ENCODE measurements at regions not wholly inside any gene's neighbourhood (a gene's known extent, or its start where the extent isn't known, plus 50 kb on each side); places are given as distances from the start of the nearest gene placed in this dataset.

DNA sequence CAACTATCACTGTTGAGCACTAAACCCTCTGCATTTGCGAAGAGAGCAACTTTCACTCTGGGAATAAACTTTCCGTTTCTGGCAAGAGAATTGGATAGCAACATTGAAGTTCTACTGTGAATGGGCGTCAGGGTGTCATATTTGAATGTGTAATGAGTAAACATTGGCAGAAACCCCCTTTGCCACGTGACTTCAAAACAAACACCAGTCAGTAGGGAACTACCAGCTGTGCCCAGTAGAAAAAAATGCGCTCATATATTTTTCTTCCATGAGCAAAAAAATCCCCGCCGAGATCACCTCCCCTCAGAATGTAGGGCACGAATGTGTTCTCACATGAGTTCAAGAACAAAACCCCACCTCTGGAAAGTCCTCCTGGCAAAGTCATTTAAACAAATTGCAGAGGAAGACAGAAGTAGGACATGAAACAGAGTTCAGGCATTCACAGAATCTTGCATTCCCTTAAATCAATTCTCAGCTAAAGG lies 80.6 kb downstream of the BTG1 start:
- DNase-seq, result peak; percentile 55 to 86 (median 85)
- 28 to 55% methylated on average over 8 of the region's 8 CpGs for WGBS, 2 donors
- TF ChIP-seq CTCF (IDR thresholded peaks at IDR 0.05; ENCODE audit: control extremely low read depth, extremely low read depth), result no peak
- Histone ChIP-seq H3K27ac (ENCODE audit: low read depth in 1 of 2, low read length in 1 of 2) (peak overlapping the region in 1 of 2 donors; percentile 40), H3K4me1 (ENCODE audit: control insufficient read depth in 5 of 5, insufficient read depth in 5 of 5, low read length in 5 of 5) (peaks cover 0 to 35% (median 14%) of the 10 kb centered on the region in 5 donors), H3K4me3 (no peak overlapping the region), H3K9ac (ENCODE audit: insufficient read depth in 1 of 2, low read length in 2 of 2) (peak overlapping the region in 1 of 2 donors; percentile 26), H3K36me3 (ENCODE audit: control insufficient read depth in 4 of 4, insufficient read depth in 4 of 4, low read length in 4 of 4) (no peaks in the 10 kb centered on the region), H3K9me3 (ENCODE audit: control insufficient read depth in 4 of 4, insufficient read depth in 3 of 4, low read length in 3 of 4) (no peaks in the 10 kb centered on the region), H3K27me3 (ENCODE audit: control insufficient read depth in 3 of 3, insufficient read depth in 3 of 3, low read length in 2 of 3) (no peaks in the 10 kb centered on the region)
- peak; percentile 17 for ATAC-seq (ENCODE audit: insufficient read depth, low FRiP score)

DNA sequence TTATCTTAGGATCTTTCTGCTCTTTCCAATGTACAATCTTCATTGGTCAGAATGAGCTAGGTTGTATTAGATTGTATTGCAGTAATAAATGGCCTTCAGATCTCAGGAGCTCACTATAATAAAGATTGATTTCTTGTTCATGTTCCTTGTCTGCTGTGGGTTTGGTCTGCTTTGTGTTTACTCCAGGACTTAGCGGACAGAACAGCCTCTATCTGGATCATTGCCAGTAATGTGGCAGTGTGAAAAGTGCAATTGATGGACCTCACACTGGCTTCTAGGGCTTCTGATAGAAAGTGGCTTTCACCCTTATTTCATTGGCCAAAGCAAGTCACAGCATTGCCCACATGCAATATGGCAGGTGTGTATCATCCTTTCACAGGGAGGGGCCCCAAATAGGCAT lies 81.2 kb downstream of the BTG1 start:
- Histone ChIP-seq H3K27me3 (ENCODE audit: control insufficient read depth in 3 of 3, insufficient read depth in 3 of 3, low read length in 2 of 3) (no peaks in the 10 kb centered on the region), H3K9ac (ENCODE audit: insufficient read depth in 1 of 2, low read length in 2 of 2) (peak overlapping the region in 1 of 2 donors; percentile 7), H3K4me1 (ENCODE audit: control insufficient read depth in 5 of 5, insufficient read depth in 5 of 5, low read length in 5 of 5) (peaks cover 2 to 35% (median 14%) of the 10 kb centered on the region in 5 donors), H3K27ac (ENCODE audit: low read depth in 1 of 2, low read length in 1 of 2) (no peak overlapping the region), H3K4me3 (no peak overlapping the region), H3K36me3 (ENCODE audit: control insufficient read depth in 4 of 4, insufficient read depth in 4 of 4, low read length in 4 of 4) (no peaks in the 10 kb centered on the region), H3K9me3 (ENCODE audit: control insufficient read depth in 4 of 4, insufficient read depth in 3 of 4, low read length in 3 of 4) (no peaks in the 10 kb centered on the region)
- DNase-seq (peak; percentile 52 to 90 (median 85)), ATAC-seq (ENCODE audit: insufficient read depth, low FRiP score) (no peak)
- 49 to 69% methylated on average over 1 of the region's 1 CpG for WGBS, 2 donors
- TF ChIP-seq CTCF (IDR thresholded peaks at IDR 0.05; ENCODE audit: control extremely low read depth, extremely low read depth), result no peak

GRCh38 chr12:92063641-92064040 lies 82.0 kb downstream of the BTG1 start:
- no peak for TF ChIP-seq CTCF (IDR thresholded peaks at IDR 0.05; ENCODE audit: control extremely low read depth, extremely low read depth)
- Histone ChIP-seq H3K4me1 (ENCODE audit: control insufficient read depth in 5 of 5, insufficient read depth in 5 of 5, low read length in 5 of 5) (peaks cover 2 to 35% (median 14%) of the 10 kb centered on the region in 5 donors), H3K9ac (ENCODE audit: insufficient read depth in 1 of 2, low read length in 2 of 2) (no peak overlapping the region), H3K4me3 (no peak overlapping the region), H3K9me3 (ENCODE audit: control insufficient read depth in 4 of 4, insufficient read depth in 3 of 4, low read length in 3 of 4) (no peaks in the 10 kb centered on the region), H3K36me3 (ENCODE audit: control insufficient read depth in 4 of 4, insufficient read depth in 4 of 4, low read length in 4 of 4) (no peaks in the 10 kb centered on the region), H3K27me3 (ENCODE audit: control insufficient read depth in 3 of 3, insufficient read depth in 3 of 3, low read length in 2 of 3) (no peaks in the 10 kb centered on the region), H3K27ac (ENCODE audit: low read depth in 1 of 2, low read length in 1 of 2) (no peak overlapping the region)
- ATAC-seq (ENCODE audit: insufficient read depth, low FRiP score), result no peak
- DNase-seq, result peak in 2 of 3 donors; percentile 59 to 62
- 67 to 80% methylated on average over 3 of the region's 3 CpGs for WGBS, 2 donors
